Pancreas (tissue), 10 donors: ENCODE measurements at regions not wholly inside any gene's neighbourhood (a gene's known extent, or its start where the extent isn't known, plus 50 kb on each side); places are given as distances from the start of the nearest gene placed in this dataset.

Experiments used
- ATAC-seq, 4 donors: fragments of 200-7000 bp; cut with Tn5 transposase; one replicate each; pipeline versions ENCODE4 v1.8.0 to v1.9.1; 2020; ENCODE audit warnings: mild to moderate bottlenecking in 4 of 4, moderate library complexity in 4 of 4
- DNase-seq, 6 donors: peaks; one replicate each; pipeline ENCODE4 v3.0.0-alpha.2; 2020
- FAIRE-seq: peaks from 2 replicates; lab custom pipeline; 2012; peaks lifted over from hg19 to GRCh38; lab: Jason Lieb, UNC
- H3K27ac ChIP-seq, 4 donors: fragments of 200-600 bp; sonication (generic); 1 replicate in 3 of 4; 2 replicates in 1 of 4; pipeline versions ENCODE4 v1.5.0 to v1.8.0; 2020
- H3K27me3 ChIP-seq, 4 donors: fragments of 200-600 bp; one replicate each; pipeline ENCODE4 v1.8.0; 2021
- H3K36me3 ChIP-seq, 3 donors: fragments of 200-600 bp; sonication (generic) in 1 of 3; one replicate each; pipeline versions ENCODE4 v1.5.0 to v1.8.0; 2020 to 2021
- H3K4me1 ChIP-seq, 3 donors: fragments of 200-600 bp; one replicate each; pipeline ENCODE4 v1.8.0; 2021
- H3K4me3 ChIP-seq, 4 donors: fragments of 200-600 bp; sonication (generic) in 2 of 4; one replicate each; pipeline versions ENCODE4 v1.5.0 to v1.8.0; 2020 to 2021
- H3K9me3 ChIP-seq, 4 donors: fragments of 200-600 bp; one replicate each; pipeline ENCODE4 v1.8.0; 2021
- WGBS, 2 donors: extraction: QIAGEN DNeasy Blood & Tissue Kit; methylation state at CpG; one replicate each; pipeline ENCODE4 v1.1.7; 2013; 5-methylcytosine and 5-hydroxymethylcytosine counted together
- intact Hi-C, 3 donors: fragments of 100-400 bp; cut with DNase I; formaldehyde crosslinking; loops; one replicate each; pipeline versions ENCODE4 v1.11.1 to v1.14.2; 2022
- TF ChIP-seq, protein P1 (sequence below), 4 donors: fragments of 200-600 bp; sonication (generic) in 3 of 4; IDR thresholded peaks; one replicate each; pipeline versions ENCODE4 v1.5.0 to v1.8.0; 2021; ENCODE audit warnings: antibody characterized with exemption in 4 of 4
- donor health status: healthy with polysubstance abuse.
- donor health status: DM: no; HTN: no; CAD: no; lungs with moderate emphysema.
- donor health status: DM: no; HTN: no; CAD: no.
- donor health status: control.
- donor health status: control.
- donor health status: Bipolar disorder and iron deficiency.
- donor health status: DM: yes; HTN: yes; CAD: no.
- donor health status: DM: no; HTN: no; CAD: no.
- donor health status: DM: no; HTN: no; CAD: no.
- donor health status: DM: yes; HTN: yes; CAD: no.

DNA sequence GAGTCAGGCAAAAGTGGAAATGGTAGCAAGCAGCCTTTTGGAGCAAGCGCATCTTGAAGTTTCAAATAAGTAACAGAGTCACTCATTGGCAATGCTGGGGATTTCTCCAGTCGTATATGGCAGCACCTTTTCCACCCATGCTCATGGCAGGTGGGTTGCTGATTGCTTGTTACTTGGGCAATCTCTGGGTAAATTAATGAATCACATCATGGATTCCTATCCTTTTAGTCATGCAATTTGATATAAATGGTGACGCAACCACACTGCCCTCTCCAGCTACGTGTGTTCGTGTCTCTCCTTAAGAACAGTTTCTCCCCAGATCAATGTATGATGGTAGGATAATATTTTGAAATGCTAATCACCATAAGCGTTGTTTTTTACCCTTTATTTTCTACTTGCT, 339.9 kb upstream of the KCNH8 start:
- WGBS, 2 donors: 69 to 77% methylated on average over 6 of the region's 6 CpGs
- H3K27ac ChIP-seq: no peak overlapping the region
- intact Hi-C loops: no loop called here
- TF ChIP-seq, protein P1, sequence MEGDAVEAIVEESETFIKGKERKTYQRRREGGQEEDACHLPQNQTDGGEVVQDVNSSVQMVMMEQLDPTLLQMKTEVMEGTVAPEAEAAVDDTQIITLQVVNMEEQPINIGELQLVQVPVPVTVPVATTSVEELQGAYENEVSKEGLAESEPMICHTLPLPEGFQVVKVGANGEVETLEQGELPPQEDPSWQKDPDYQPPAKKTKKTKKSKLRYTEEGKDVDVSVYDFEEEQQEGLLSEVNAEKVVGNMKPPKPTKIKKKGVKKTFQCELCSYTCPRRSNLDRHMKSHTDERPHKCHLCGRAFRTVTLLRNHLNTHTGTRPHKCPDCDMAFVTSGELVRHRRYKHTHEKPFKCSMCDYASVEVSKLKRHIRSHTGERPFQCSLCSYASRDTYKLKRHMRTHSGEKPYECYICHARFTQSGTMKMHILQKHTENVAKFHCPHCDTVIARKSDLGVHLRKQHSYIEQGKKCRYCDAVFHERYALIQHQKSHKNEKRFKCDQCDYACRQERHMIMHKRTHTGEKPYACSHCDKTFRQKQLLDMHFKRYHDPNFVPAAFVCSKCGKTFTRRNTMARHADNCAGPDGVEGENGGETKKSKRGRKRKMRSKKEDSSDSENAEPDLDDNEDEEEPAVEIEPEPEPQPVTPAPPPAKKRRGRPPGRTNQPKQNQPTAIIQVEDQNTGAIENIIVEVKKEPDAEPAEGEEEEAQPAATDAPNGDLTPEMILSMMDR (IDR thresholded peaks at IDR 0.05): no peak
- no peak overlapping the region for H3K4me3 ChIP-seq
- no peak for FAIRE-seq
- H3K36me3 ChIP-seq: no peaks in the 10 kb centered on the region
- no peak for ATAC-seq
- no peaks in the 10 kb centered on the region for H3K9me3 ChIP-seq
- no peak for DNase-seq
- H3K27me3 ChIP-seq: no peaks in the 10 kb centered on the region
- no peaks in the 10 kb centered on the region for H3K4me1 ChIP-seq

DNA sequence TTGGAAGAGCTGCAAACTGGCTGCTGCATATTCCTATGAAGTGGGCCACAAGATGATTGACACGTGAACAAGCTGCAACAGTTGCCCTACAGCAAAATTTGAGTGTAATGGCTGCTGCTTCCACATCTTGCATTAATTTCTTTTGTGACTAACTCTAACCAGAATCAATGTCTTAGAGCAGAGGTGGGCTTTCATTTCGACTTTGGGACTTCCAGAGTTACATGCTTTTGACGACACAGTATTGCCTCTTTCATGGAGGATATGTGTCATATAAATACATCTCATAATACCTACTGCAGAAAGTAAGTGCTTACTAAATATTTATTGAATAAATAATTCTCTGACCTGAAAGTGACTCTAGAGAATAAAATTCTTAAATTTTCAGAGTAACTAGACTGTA, 340.7 kb upstream of the KCNH8 start:
- no peaks in the 10 kb centered on the region for H3K9me3 ChIP-seq
- 57 to 61% methylated on average over 3 of the region's 3 CpGs for WGBS, 2 donors
- FAIRE-seq (no peak), ATAC-seq (no peak), DNase-seq (no peak)
- no peak overlapping the region for H3K4me3 ChIP-seq
- intact Hi-C loops: no loop called here
- TF ChIP-seq, protein P1 (IDR thresholded peaks at IDR 0.05): no peak
- no peaks in the 10 kb centered on the region for H3K36me3 ChIP-seq
- H3K27me3 ChIP-seq: no peaks in the 10 kb centered on the region
- H3K4me1 ChIP-seq: no peaks in the 10 kb centered on the region
- H3K27ac ChIP-seq: no peak overlapping the region

DNA sequence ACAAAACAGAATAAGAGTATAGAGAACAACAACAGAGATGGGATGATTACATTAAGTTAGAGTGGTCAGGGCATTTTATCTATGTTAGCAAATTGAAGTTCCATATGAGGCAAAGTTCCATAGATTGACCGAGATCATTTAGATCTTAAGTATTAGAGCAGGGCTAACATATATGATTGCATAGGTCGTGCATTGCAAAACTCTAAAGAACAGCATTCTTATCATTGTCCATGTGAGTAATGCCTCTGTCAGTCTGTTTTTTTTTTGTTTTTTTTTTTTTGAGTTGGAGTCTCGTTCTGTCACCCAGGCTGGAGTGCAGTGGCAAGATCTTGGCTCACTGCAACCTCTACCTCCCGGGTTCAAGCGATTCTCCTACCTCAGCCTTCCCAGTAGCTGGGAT, 341.7 kb upstream of the KCNH8 start:
- no peak for DNase-seq
- Histone ChIP-seq H3K4me1 (no peaks in the 10 kb centered on the region), H3K36me3 (no peaks in the 10 kb centered on the region), H3K27me3 (no peaks in the 10 kb centered on the region), H3K9me3 (no peaks in the 10 kb centered on the region), H3K4me3 (no peak overlapping the region), H3K27ac (no peak overlapping the region)
- WGBS, 2 donors: 68 to 75% methylated on average over 5 of the region's 5 CpGs
- no peak for ATAC-seq
- FAIRE-seq: no peak
- intact Hi-C loops: no loop called here
- TF ChIP-seq, protein P1 (IDR thresholded peaks at IDR 0.05): no peak

DNA sequence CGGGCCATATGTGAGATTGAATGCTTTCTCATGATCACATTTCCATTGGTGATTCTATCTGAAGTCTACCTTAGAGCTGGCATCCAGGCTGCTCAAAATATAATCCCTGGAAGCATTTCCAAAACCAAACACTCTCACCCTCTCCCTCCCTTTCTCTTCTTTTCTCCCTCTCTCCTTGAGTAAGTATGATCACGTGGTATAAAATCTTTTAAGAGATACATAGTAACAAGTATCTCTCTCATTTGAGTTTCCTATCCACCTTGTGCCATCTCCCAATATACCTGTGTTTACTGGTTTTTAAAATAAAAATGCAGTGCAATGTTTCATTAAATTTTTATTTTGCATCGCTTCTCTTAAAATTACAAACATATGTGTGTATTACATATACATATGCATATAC, 350.9 kb upstream of the KCNH8 start:
- Histone ChIP-seq H3K4me3 (no peak overlapping the region), H3K27ac (no peak overlapping the region), H3K9me3 (no peaks in the 10 kb centered on the region), H3K4me1 (no peaks in the 10 kb centered on the region), H3K36me3 (no peaks in the 10 kb centered on the region), H3K27me3 (no peaks in the 10 kb centered on the region)
- TF ChIP-seq, protein P1 (IDR thresholded peaks at IDR 0.05): no peak
- FAIRE-seq (no peak), ATAC-seq (no peak), DNase-seq (no peak)
- 75% methylated on average over 3 of the region's 3 CpGs for WGBS, 2 donors
- intact Hi-C loops: no loop called here

DNA sequence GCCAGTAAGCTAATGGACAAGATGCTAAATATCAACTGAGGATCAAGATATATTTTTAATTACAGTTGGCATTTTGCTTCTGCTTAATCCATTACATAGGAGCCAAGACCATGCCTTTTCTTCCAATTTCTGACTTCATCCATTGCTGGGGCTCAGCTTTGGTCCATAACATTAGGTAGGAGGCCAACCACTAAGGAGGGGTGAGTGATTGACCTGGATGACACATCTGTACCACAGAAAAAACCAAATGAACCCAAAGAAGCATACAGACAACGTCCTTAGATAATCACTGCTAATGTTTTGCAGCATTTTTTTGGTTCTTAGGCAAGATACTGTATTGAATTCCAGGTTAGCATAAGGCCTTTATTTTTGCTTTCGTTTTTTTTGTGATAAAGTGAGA, 353.2 kb upstream of the KCNH8 start:
- no peak overlapping the region for H3K4me3 ChIP-seq
- no peak overlapping the region for H3K27ac ChIP-seq
- H3K9me3 ChIP-seq: no peaks in the 10 kb centered on the region
- H3K4me1 ChIP-seq: no peaks in the 10 kb centered on the region
- WGBS, 2 donors: 36 to 38% methylated on average over 2 of the region's 2 CpGs
- ATAC-seq: no peak
- no peaks in the 10 kb centered on the region for H3K36me3 ChIP-seq
- no peak for FAIRE-seq
- DNase-seq: no peak
- H3K27me3 ChIP-seq: no peaks in the 10 kb centered on the region
- intact Hi-C loops: no loop called here
- TF ChIP-seq, protein P1 (IDR thresholded peaks at IDR 0.05): no peak
